A673 (cell line): ENCODE measurements at regions not wholly inside any gene's neighbourhood (a gene's known extent, or its start where the extent isn't known, plus 50 kb on each side); places are given as distances from the start of the nearest gene placed in this dataset.
"Not testable (repeated sequence)": the region's sequence is repeated elsewhere in the genome, so short reads cannot be mapped to it uniquely, and the experiment has no call there.

Source experiments
- BruUV-seq: library from RNA; stranded (reverse); fragments of 400-500 nt; replicated peaks from 2 replicates; lab custom pipeline; 2021; lab: Mats Ljungman, UMichigan
- CTCF ChIA-PET: fragments of 300-600 bp; sonication (Branson Sonifier 250); formaldehyde crosslinking; loops from one replicate; lab custom pipeline; 2022; ENCODE audit warnings: antibody characterized with exemption; lab: Charles Lee
- POLR2A ChIA-PET: fragments of 300-600 bp; sonication (Branson Sonifier 250); formaldehyde crosslinking; loops from one replicate; lab custom pipeline; 2022; ENCODE audit warnings: antibody characterized with exemption; ENCODE audit not compliant: low non-redundant PET; lab: Charles Lee
- DNase-seq: peaks from one replicate; pipeline ENCODE4 v3.0.0-alpha.2; 2015; ENCODE audit warnings: low spot score
- H3K27ac ChIP-seq: fragments of 200-600 bp; sonication (generic); 2 replicates; pipeline ENCODE4 v1.5.1; 2016; ENCODE audit warnings: mixed run types, low read depth, mild to moderate bottlenecking, mixed read lengths, antibody characterized with exemption, low read length; ENCODE audit not compliant: poor library complexity, severe bottlenecking
- H3K27me3 ChIP-seq: fragments of 200-600 bp; sonication (generic); replicated peaks from 2 replicates; pipeline ENCODE4 v1.6.1; 2017; ENCODE audit warnings: mixed run types, low read depth, mild to moderate bottlenecking, mixed read lengths, antibody characterized with exemption, low read length; ENCODE audit not compliant: insufficient read depth, poor library complexity
- H3K36me3 ChIP-seq: fragments of 200-600 bp; sonication (generic); 2 replicates; pipeline ENCODE4 v1.6.1; 2016; ENCODE audit warnings: mixed run types, mild to moderate bottlenecking, mixed read lengths, antibody characterized with exemption, low read length; ENCODE audit not compliant: insufficient read depth, poor library complexity, severe bottlenecking
- H3K4me1 ChIP-seq: fragments of 200-600 bp; sonication (generic); 2 replicates; pipeline ENCODE4 v1.6.1; 2017; ENCODE audit warnings: mixed run types, mild to moderate bottlenecking, mixed read lengths, antibody characterized with exemption, low read length; ENCODE audit not compliant: insufficient read depth, poor library complexity, severe bottlenecking
- H3K4me3 ChIP-seq: fragments of 200-600 bp; sonication (generic); 2 replicates; pipeline ENCODE4 v1.5.1; 2016; ENCODE audit warnings: low read depth, mixed run types, mild to moderate bottlenecking, mixed read lengths, low read length; ENCODE audit not compliant: poor library complexity, severe bottlenecking
- H3K9me3 ChIP-seq: fragments of 200-600 bp; sonication (generic); 2 replicates; pipeline ENCODE4 v1.6.1; 2016; ENCODE audit warnings: mixed run types, low read depth, mild to moderate bottlenecking, mixed read lengths, antibody characterized with exemption, low read length; ENCODE audit not compliant: poor library complexity, severe bottlenecking
- CTCF ChIP-seq: fragments of 300-800, 200-600 bp; sonication (generic); conservative IDR thresholded peaks from 2 replicates; pipeline ENCODE4 v1.5.1; 2017; ENCODE audit warnings: low read depth, mild to moderate bottlenecking, antibody characterized with exemption, low read length, moderate library complexity, mixed read lengths
- EZH2 ChIP-seq: fragments of 200-600 bp; sonication (generic); IDR thresholded peaks from 2 replicates; pipeline ENCODE4 v1.6.1; 2017; ENCODE audit warnings: borderline replicate concordance, low read depth, mild to moderate bottlenecking, mixed read lengths, antibody characterized with exemption, low read length; ENCODE audit not compliant: poor library complexity, severe bottlenecking
- intact Hi-C: fragments of 100-400 bp; cut with micrococcal nuclease; formaldehyde crosslinking; loops from one replicate; pipeline ENCODE4 v1.10.0; 2022; ENCODE audit not compliant: unreplicated experiment

GRCh38 chr13:66237411-66238062, 992.6 kb downstream of the PCDH9 start:
- Histone ChIP-seq H3K4me1 (no peaks in the 10 kb centered on the region), H3K27ac (no peak overlapping the region), H3K9me3 (no peaks in the 10 kb centered on the region), H3K36me3 (no peaks in the 10 kb centered on the region), H3K4me3 (no peak overlapping the region), H3K27me3 (no peaks in the 10 kb centered on the region)
- POLR2A ChIA-PET = no interaction called here
- peak; percentile 3 for DNase-seq
- CTCF ChIA-PET = no interaction called here
- BruUV-seq = no TSS peak
- intact Hi-C loops = no loop called here
- TF ChIP-seq EZH2 = no peak
- no peak for TF ChIP-seq CTCF

GRCh38 chr13:66234159-66234558, 996.0 kb downstream of the PCDH9 start:
- no peaks in the 10 kb centered on the region for H3K9me3 ChIP-seq
- intact Hi-C loops = no loop called here
- H3K4me1 ChIP-seq = no peaks in the 10 kb centered on the region
- DNase-seq = no peak
- H3K4me3 ChIP-seq = no peak overlapping the region
- no peak overlapping the region for H3K27ac ChIP-seq
- ChIA-PET CTCF (no interaction called here), POLR2A (no interaction called here)
- no peak for TF ChIP-seq CTCF
- BruUV-seq = no TSS peak
- no peaks in the 10 kb centered on the region for H3K36me3 ChIP-seq
- H3K27me3 ChIP-seq = no peaks in the 10 kb centered on the region

GRCh38 chr13:66231958-66232357, 998.2 kb downstream of the PCDH9 start:
- H3K4me1 ChIP-seq, H3K27ac ChIP-seq, BruUV-seq, DNase-seq, intact Hi-C loops, H3K27me3 ChIP-seq, POLR2A ChIA-PET, CTCF ChIA-PET, H3K36me3 ChIP-seq, H3K9me3 ChIP-seq, H3K4me3 ChIP-seq: not testable (repeated sequence)

GRCh38 chr13:66225072-66225471, 1005.1 kb downstream of the PCDH9 start:
- Histone ChIP-seq H3K4me1 (no peaks in the 10 kb centered on the region), H3K4me3 (no peak overlapping the region), H3K27ac (no peak overlapping the region), H3K27me3 (no peaks in the 10 kb centered on the region), H3K9me3 (no peaks in the 10 kb centered on the region), H3K36me3 (no peaks in the 10 kb centered on the region)
- POLR2A ChIA-PET = no interaction called here
- no peak for DNase-seq
- no peak for TF ChIP-seq EZH2
- TF ChIP-seq CTCF = no peak
- no TSS peak for BruUV-seq
- intact Hi-C loops = no loop called here
- CTCF ChIA-PET = no interaction called here
